GM21619 (cell line): ENCODE measurements at regions not wholly inside any gene's neighbourhood (a gene's known extent, or its start where the extent isn't known, plus 50 kb on each side); places are given as distances from the start of the nearest gene placed in this dataset.

Source experiments
- ATAC-seq: cut with Tn5 transposase; IDR thresholded peaks from one replicate; pipeline ENCODE4 v1.9.1; 2021; ENCODE audit not compliant: unreplicated experiment

- no peak for ATAC-seq
These were observed 179.9 kb downstream of the NPHP4 start for GRCh38 chr1:5812295-5812694.

- no peak for ATAC-seq
These were observed 180.8 kb downstream of the NPHP4 start for GRCh38 chr1:5811419-5811818.

GRCh38 chr1:5810553-5811270, 181.5 kb downstream of the NPHP4 start:
- ATAC-seq = no peak

GRCh38 chr1:5810131-5810530, 182.1 kb downstream of the NPHP4 start:
- ATAC-seq = no peak

GRCh38 chr1:5809207-5809788, 182.9 kb downstream of the NPHP4 start:
- ATAC-seq = no peak

- no peak for ATAC-seq
These were observed 188.4 kb downstream of the NPHP4 start for GRCh38 chr1:5803851-5804250.

GRCh38 chr1:5802606-5803005, 189.6 kb downstream of the NPHP4 start:
- ATAC-seq = no peak

- ATAC-seq = no peak
These were observed 193.3 kb downstream of the NPHP4 start for GRCh38 chr1:5798904-5799303.

GRCh38 chr1:5798151-5798730, 194.0 kb downstream of the NPHP4 start:
- ATAC-seq = no peak

- no peak for ATAC-seq
These were observed 196.2 kb downstream of the NPHP4 start for GRCh38 chr1:5796028-5796427.

GRCh38 chr1:5794279-5794678, 197.9 kb downstream of the NPHP4 start:
- ATAC-seq = no peak

- no peak for ATAC-seq
These were observed 198.7 kb downstream of the NPHP4 start for GRCh38 chr1:5793516-5793915.

GRCh38 chr1:5781079-5781478, 211.1 kb downstream of the NPHP4 start:
- no peak for ATAC-seq

- no peak for ATAC-seq
These were observed 211.9 kb downstream of the NPHP4 start for GRCh38 chr1:5780324-5780716.

GRCh38 chr1:5779608-5780323, 212.5 kb downstream of the NPHP4 start:
- no peak for ATAC-seq

- no peak for ATAC-seq
These were observed 216.1 kb downstream of the NPHP4 start for GRCh38 chr1:5776035-5776550.

GRCh38 chr1:5774019-5774418, 218.2 kb downstream of the NPHP4 start:
- no peak for ATAC-seq

GRCh38 chr1:5771788-5772187, 220.4 kb downstream of the NPHP4 start:
- no peak for ATAC-seq

- ATAC-seq = no peak
These were observed 221.1 kb downstream of the NPHP4 start for GRCh38 chr1:5770981-5771765.

GRCh38 chr1:5769760-5770159, 222.5 kb downstream of the NPHP4 start:
- no peak for ATAC-seq

- no peak for ATAC-seq
These were observed 223.1 kb downstream of the NPHP4 start for GRCh38 chr1:5769146-5769545.
